ENCODE measurements at regions not wholly inside any gene's neighbourhood (a gene's known extent, or its start where the extent isn't known, plus 50 kb on each side); places are given as distances from the start of the nearest gene placed in this dataset.
A peak's percentile ranks its signal among the peaks of the same experiment; 100 is the strongest.

DNA sequence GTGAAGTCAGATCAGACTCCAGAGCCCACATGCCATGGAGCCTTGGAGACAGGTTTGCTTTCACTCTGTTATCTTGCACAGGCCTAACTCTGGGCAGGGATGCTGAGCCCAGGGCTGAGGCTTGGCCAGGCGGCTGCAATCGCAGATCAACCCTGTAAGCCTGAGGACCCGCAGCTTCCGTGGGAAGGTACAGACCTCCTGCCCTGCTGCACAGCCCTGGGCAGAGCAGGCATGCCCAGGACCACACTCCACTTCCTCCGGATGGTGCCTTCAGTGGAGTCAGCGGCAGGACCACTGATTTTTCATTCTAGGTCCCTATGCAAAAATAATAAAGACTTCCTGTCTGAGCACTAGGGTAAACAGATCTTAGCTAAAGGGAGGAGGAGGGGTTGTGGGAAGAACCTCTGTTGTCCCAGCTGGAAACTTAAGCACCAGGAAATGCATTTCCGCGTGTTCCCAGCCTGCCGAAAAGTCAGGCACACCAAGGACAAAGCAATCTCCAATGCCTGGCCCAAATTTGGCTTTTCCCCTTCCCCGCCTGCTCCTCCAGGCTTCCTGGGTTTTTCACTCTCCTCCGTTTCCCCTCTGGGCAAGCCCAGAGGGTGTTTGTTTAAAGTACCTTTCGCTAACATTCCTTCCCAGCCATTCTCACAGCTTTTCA, 87.3 kb downstream of the KCTD15 start:
- peak overlapping the region; percentile 2 for H3K14ac ChIP-seq (ENCODE audit: insufficient read depth, low read length)
- no peaks in the 10 kb centered on the region; the same call in 1 of the 2 replicates for H3K27me3 Mint-ChIP-seq (ENCODE audit: low read depth)
- H2AFZ ChIP-seq (ENCODE audit: low read length): peak overlapping the region; percentile 19
- H2BK5ac ChIP-seq (ENCODE audit: insufficient read length, low read length): no peak overlapping the region
- H2BK20ac ChIP-seq (ENCODE audit: low read depth, low read length, poor library complexity, severe bottlenecking): no peak overlapping the region
- H4K20me1 ChIP-seq (ENCODE audit: control insufficient read depth, insufficient read depth, insufficient read length): no peaks in the 10 kb centered on the region
- H3K4me1 Mint-ChIP-seq: peaks cover 25 to 29% of the 10 kb centered on the region in 2 experiments
- no peak overlapping the region for H2BK120ac ChIP-seq (ENCODE audit: low read depth, low read length, poor library complexity, severe bottlenecking)
- H3K4ac ChIP-seq (ENCODE audit: low read depth, low read length): no peak overlapping the region
- no peak overlapping the region for H4K5ac ChIP-seq (ENCODE audit: insufficient read length, low read depth, low read length)
- DNase-seq: peak; percentile 75
- peak overlapping the region; percentile 14 to 49 for H3K4me3 Mint-ChIP-seq
- H3T11ph ChIP-seq (ENCODE audit: low read length): no peak overlapping the region
- H3K27ac ChIP-seq (ENCODE audit: insufficient read length, low read depth, low read length): peak overlapping the region; percentile 71
- no peaks in the 10 kb centered on the region for H3K9me3 Mint-ChIP-seq
- no peaks in the 10 kb centered on the region for H3K27me3 ChIP-seq (ENCODE audit: insufficient read depth, low read length)
- H4K91ac ChIP-seq (ENCODE audit: insufficient read length, low read depth, low read length): no peak overlapping the region
- H3K4me1 ChIP-seq (ENCODE audit: insufficient read depth, low read length): no peaks in the 10 kb centered on the region
- peak overlapping the region; percentile 26 for H3K4me2 ChIP-seq (ENCODE audit: insufficient read depth, insufficient read length, low read length)
- H2AK5ac ChIP-seq (ENCODE audit: insufficient read length, low read length): no peak overlapping the region
- H2BK12ac ChIP-seq (ENCODE audit: insufficient read length, low read depth, low read length): no peak overlapping the region
- H2BK15ac ChIP-seq (ENCODE audit: low read depth, low read length): no peak overlapping the region
- H3K56ac ChIP-seq (ENCODE audit: insufficient read length, low read depth, low read length): no peak overlapping the region
- H3K23ac ChIP-seq (ENCODE audit: insufficient read length, low read depth, low read length): no peak overlapping the region
- no CpG with 5 or more reads among the region's 12 CpGs for WGBS (ENCODE audit: extremely low coverage, insufficient read length, low lambda C conversion rate)
- TF ChIP-seq, protein P1, sequence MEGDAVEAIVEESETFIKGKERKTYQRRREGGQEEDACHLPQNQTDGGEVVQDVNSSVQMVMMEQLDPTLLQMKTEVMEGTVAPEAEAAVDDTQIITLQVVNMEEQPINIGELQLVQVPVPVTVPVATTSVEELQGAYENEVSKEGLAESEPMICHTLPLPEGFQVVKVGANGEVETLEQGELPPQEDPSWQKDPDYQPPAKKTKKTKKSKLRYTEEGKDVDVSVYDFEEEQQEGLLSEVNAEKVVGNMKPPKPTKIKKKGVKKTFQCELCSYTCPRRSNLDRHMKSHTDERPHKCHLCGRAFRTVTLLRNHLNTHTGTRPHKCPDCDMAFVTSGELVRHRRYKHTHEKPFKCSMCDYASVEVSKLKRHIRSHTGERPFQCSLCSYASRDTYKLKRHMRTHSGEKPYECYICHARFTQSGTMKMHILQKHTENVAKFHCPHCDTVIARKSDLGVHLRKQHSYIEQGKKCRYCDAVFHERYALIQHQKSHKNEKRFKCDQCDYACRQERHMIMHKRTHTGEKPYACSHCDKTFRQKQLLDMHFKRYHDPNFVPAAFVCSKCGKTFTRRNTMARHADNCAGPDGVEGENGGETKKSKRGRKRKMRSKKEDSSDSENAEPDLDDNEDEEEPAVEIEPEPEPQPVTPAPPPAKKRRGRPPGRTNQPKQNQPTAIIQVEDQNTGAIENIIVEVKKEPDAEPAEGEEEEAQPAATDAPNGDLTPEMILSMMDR (conservative IDR thresholded peaks at IDR 0.05): no peak
- H3K27ac Mint-ChIP-seq: peak overlapping the region; percentile 71 to 97 (median 90)
- H3K23me2 ChIP-seq (ENCODE audit: insufficient read length, low read depth, low read length, poor library complexity, severe bottlenecking): no peaks in the 10 kb centered on the region
- H3K9ac ChIP-seq (ENCODE audit: extremely low read depth, insufficient read length, low read length): no peak overlapping the region
- H3K18ac ChIP-seq (ENCODE audit: insufficient read length, low read depth, low read length): no peak overlapping the region
- no peaks in the 10 kb centered on the region for H3K9me3 ChIP-seq (ENCODE audit: control insufficient read depth, low read depth, low read length)
- H3K36me3 Mint-ChIP-seq (ENCODE audit: insufficient read depth in 1 of 3, low read depth in 3 of 3): no peaks in the 10 kb centered on the region
- H4K8ac ChIP-seq (replicated peaks; ENCODE audit: insufficient read length, low read depth, low read length): no peak overlapping the region
- no peaks in the 10 kb centered on the region for H3K79me1 ChIP-seq (ENCODE audit: insufficient read depth, low read depth, low read length, poor library complexity, severe bottlenecking)
- no peaks in the 10 kb centered on the region for H3K79me2 ChIP-seq (ENCODE audit: insufficient read depth, low read length)

Measured in H9 (cell line).